IMR-90 (cell line): ENCODE measurements at regions not wholly inside any gene's neighbourhood (a gene's known extent, or its start where the extent isn't known, plus 50 kb on each side); places are given as distances from the start of the nearest gene placed in this dataset.

Source experiments
- ATAC-seq: fragments of 200-7000 bp; cut with Tn5 transposase; 2 replicates; pipeline ENCODE4 v1.9.1; 2020; ENCODE audit warnings: low read depth, mild to moderate bottlenecking, moderate library complexity
- BruUV-seq: library from RNA; stranded (reverse); fragments of 400-500 nt; replicated peaks from 2 replicates; lab custom pipeline; 2021; lab: Mats Ljungman, UMichigan
- CTCF ChIA-PET: fragments of 300-600 bp; formaldehyde crosslinking; extraction: SDS; loops from one replicate; lab custom pipeline; 2021; ENCODE audit warnings: antibody characterized with exemption; lab: Yijun Ruan, JAX
- POLR2A ChIA-PET: fragments of 300-600 bp; sonication (Branson Sonifier 250); formaldehyde crosslinking; loops from one replicate; lab custom pipeline; 2022; ENCODE audit warnings: antibody characterized with exemption; ENCODE audit not compliant: unreplicated experiment; lab: Charles Lee
- DNase-seq: peaks from one replicate; pipeline ENCODE4 v3.0.0; 2013
- H2AFZ ChIP-seq: replicated peaks from 2 replicates; pipeline ENCODE3; 2013; ENCODE audit warnings: low read length, mild to moderate bottlenecking; ENCODE audit not compliant: poor library complexity
- H2AK5ac ChIP-seq: 2 replicates; pipeline ENCODE4 v1.6.1; 2013; ENCODE audit warnings: low read depth, low read length, inconsistent platforms
- H2AK9ac ChIP-seq: replicated peaks from 2 replicates; pipeline ENCODE3; 2013; ENCODE audit warnings: mild to moderate bottlenecking, low read depth, low read length, moderate library complexity; ENCODE audit not compliant: poor library complexity
- H2BK120ac ChIP-seq: 2 replicates; pipeline ENCODE4 v1.6.1; 2013; ENCODE audit warnings: low read depth, low read length, inconsistent platforms
- H2BK15ac ChIP-seq: 3 replicates; pipeline ENCODE4 v1.6.1; 2013; ENCODE audit warnings: low read depth, low read length, inconsistent platforms
- H2BK20ac ChIP-seq: 2 replicates; pipeline ENCODE4 v1.6.1; 2013; ENCODE audit warnings: low read depth, mild to moderate bottlenecking, inconsistent platforms, low read length, moderate library complexity
- H2BK5ac ChIP-seq: 2 replicates; pipeline ENCODE4 v1.6.1; 2013; ENCODE audit warnings: mild to moderate bottlenecking, low read depth, low read length, inconsistent platforms; ENCODE audit not compliant: poor library complexity, severe bottlenecking
- H3K14ac ChIP-seq: replicated peaks from 2 replicates; pipeline ENCODE4 v1.6.1; 2013; ENCODE audit warnings: low read depth, low read length, inconsistent platforms
- H3K18ac ChIP-seq: 2 replicates; pipeline ENCODE4 v1.6.1; 2013; ENCODE audit warnings: low read depth, low read length, control low read depth
- H3K23ac ChIP-seq: 2 replicates; pipeline ENCODE4 v1.6.1; 2013; ENCODE audit warnings: low read depth, low read length, inconsistent platforms
- H3K27ac ChIP-seq: 2 replicates; pipeline ENCODE4 v1.5.1; 2013; ENCODE audit warnings: mild to moderate bottlenecking, control low read depth, low read length; ENCODE audit not compliant: insufficient read depth
- H3K27me3 ChIP-seq: 2 replicates; pipeline ENCODE4 v1.6.1; 2013; ENCODE audit warnings: low read length; ENCODE audit not compliant: control insufficient read depth, insufficient read depth
- H3K36me3 ChIP-seq: 2 replicates; pipeline ENCODE4 v1.6.1; 2013; ENCODE audit warnings: low read length, mixed read lengths; ENCODE audit not compliant: control insufficient read depth, insufficient read depth
- H3K4ac ChIP-seq: 2 replicates; pipeline ENCODE4 v1.6.1; 2013; ENCODE audit warnings: low read depth, low read length, inconsistent platforms
- H3K4me1 ChIP-seq: 2 replicates; pipeline ENCODE4 v1.6.1; 2013; ENCODE audit warnings: low read length, mixed read lengths; ENCODE audit not compliant: control insufficient read depth, insufficient read depth
- H3K4me2 ChIP-seq: 2 replicates; pipeline ENCODE4 v1.6.1; 2013; ENCODE audit warnings: low read depth, mild to moderate bottlenecking, control low read depth, low read length, moderate library complexity
- H3K4me3 ChIP-seq: 2 replicates; pipeline ENCODE4 v1.5.1; 2013; ENCODE audit warnings: low read depth, mild to moderate bottlenecking, control low read depth, low read length, moderate library complexity; ENCODE audit not compliant: insufficient read depth
- H3K56ac ChIP-seq: 2 replicates; pipeline ENCODE4 v1.6.1; 2013; ENCODE audit warnings: low read length, inconsistent platforms; ENCODE audit not compliant: insufficient read depth; ENCODE audit errors: extremely low read depth
- H3K79me1 ChIP-seq, 2 experiments: 2 replicates each; pipeline ENCODE4 v1.6.1; 2013; ENCODE audit warnings: low read length in 2 of 2, inconsistent platforms in 1 of 2, low read depth in 1 of 2
- H3K9ac ChIP-seq: 2 replicates; pipeline ENCODE4 v1.6.1; 2013; ENCODE audit warnings: low read depth, low read length, control low read depth
- H3K9me1 ChIP-seq: 2 replicates; pipeline ENCODE4 v1.6.1; 2013; ENCODE audit warnings: low read length, inconsistent platforms; ENCODE audit not compliant: insufficient read depth
- H3K9me3 ChIP-seq: 2 replicates; pipeline ENCODE4 v1.6.1; 2013; ENCODE audit warnings: low read length; ENCODE audit not compliant: control insufficient read depth, insufficient read depth
- H4K20me1 ChIP-seq: 2 replicates; pipeline ENCODE4 v1.6.1; 2013; ENCODE audit warnings: low read length, inconsistent platforms; ENCODE audit not compliant: insufficient read depth
- H4K5ac ChIP-seq: 2 replicates; pipeline ENCODE4 v1.6.1; 2013; ENCODE audit warnings: mild to moderate bottlenecking, low read depth, low read length, control low read depth
- H4K8ac ChIP-seq, 2 experiments: 2 replicates each; pipeline ENCODE4 v1.6.1; 2013; ENCODE audit warnings: low read depth in 2 of 2, low read length in 2 of 2, control low read depth in 1 of 2, inconsistent platforms in 1 of 2
- H4K91ac ChIP-seq: 2 replicates; pipeline ENCODE4 v1.6.1; 2013; ENCODE audit warnings: low read depth, low read length, inconsistent platforms; ENCODE audit not compliant: insufficient read depth
- CEBPB ChIP-seq: IDR thresholded peaks from 2 replicates; pipeline ENCODE4 v1.6.1; 2012; ENCODE audit warnings: low read depth, low read length, improper control_type of control experiment
- FOS ChIP-seq: fragments of 150-350 bp; IDR thresholded peaks from 2 replicates; pipeline ENCODE4 v1.6.1; 2016; ENCODE audit warnings: low read depth, low read length
- MAFK ChIP-seq: IDR thresholded peaks from 2 replicates; pipeline ENCODE4 v1.6.1; 2012; ENCODE audit warnings: low read depth, low read length, improper control_type of control experiment
- NFE2L2 ChIP-seq: fragments of 150-350 bp; IDR thresholded peaks from 2 replicates; pipeline ENCODE4 v1.6.1; 2016; ENCODE audit warnings: low read depth, mild to moderate bottlenecking, low read length
- POLR2A ChIP-seq: IDR thresholded peaks from 2 replicates; pipeline ENCODE4 v1.6.1; 2012; ENCODE audit warnings: mild to moderate bottlenecking, low read depth, low read length
- SMC3 ChIP-seq: fragments of 150-350 bp; IDR thresholded peaks from 2 replicates; pipeline ENCODE4 v1.6.1; 2016; ENCODE audit warnings: low read depth, mild to moderate bottlenecking, antibody characterized with exemption, low read length, moderate library complexity
- WGBS, 2 experiments: methylation state at CpG; one replicate each; pipeline versions ENCODE4 v1.1.5 to v1.1.7; 2013; ENCODE audit warnings: missing lambda C conversion rate in 2 of 2; ENCODE audit not compliant: insufficient read length in 1 of 2; ENCODE audit errors: extremely low coverage in 2 of 2; 5-methylcytosine and 5-hydroxymethylcytosine counted together
- dilution Hi-C: fragments of 300-500 bp; cut with HindIII; formaldehyde crosslinking; loops from one replicate; pipeline ENCODE4 v1.14.3; 2018; ENCODE audit warnings: low sequenced_read_pairs; ENCODE audit not compliant: unreplicated experiment
- in situ Hi-C: fragments of 300-500 bp; cut with MboI; formaldehyde crosslinking; loops from 3 replicates; pipeline ENCODE4 v1.14.3; 2019; ENCODE audit warnings: low sequenced_read_pairs, inconsistent platforms, mixed read lengths
- intact Hi-C: fragments of 100-400 bp; cut with micrococcal nuclease; formaldehyde crosslinking; loops from 2 replicates; pipeline ENCODE4 v1.10.0; 2022
- TF ChIP-seq, protein P1 (sequence below): fragments of 150-350 bp; IDR thresholded peaks from 2 replicates; pipeline ENCODE4 v1.6.1; 2017; ENCODE audit warnings: mild to moderate bottlenecking, antibody characterized with exemption, low read length, low read depth

DNA sequence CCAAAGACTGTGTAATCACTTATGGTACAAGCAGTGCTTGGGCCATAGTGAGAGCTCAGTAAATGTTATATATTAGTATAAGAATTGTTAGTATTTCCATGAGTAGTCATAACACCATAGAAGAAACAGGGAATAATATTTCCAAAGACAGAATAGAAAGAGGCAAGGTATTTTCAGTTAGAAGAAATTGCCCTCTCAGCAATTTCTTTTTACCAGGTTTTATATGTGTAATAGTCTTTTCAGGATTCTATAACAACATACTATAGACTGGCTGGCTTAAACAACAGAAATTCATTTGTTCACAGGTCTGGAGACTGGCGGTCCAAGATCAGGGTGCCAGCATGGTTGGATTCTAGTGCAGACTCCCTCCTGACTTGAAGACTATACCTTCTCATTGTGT is 485.7 kb downstream of the FOXO1 start:
- no peak overlapping the region for H4K91ac ChIP-seq
- H4K8ac ChIP-seq, result no peak overlapping the region
- H3K56ac ChIP-seq, result no peak overlapping the region
- no peaks in the 10 kb centered on the region for H3K36me3 ChIP-seq
- H3K9ac ChIP-seq, result no peak overlapping the region
- TF ChIP-seq, protein P1, sequence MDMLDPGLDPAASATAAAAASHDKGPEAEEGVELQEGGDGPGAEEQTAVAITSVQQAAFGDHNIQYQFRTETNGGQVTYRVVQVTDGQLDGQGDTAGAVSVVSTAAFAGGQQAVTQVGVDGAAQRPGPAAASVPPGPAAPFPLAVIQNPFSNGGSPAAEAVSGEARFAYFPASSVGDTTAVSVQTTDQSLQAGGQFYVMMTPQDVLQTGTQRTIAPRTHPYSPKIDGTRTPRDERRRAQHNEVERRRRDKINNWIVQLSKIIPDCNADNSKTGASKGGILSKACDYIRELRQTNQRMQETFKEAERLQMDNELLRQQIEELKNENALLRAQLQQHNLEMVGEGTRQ, result no peak
- TF ChIP-seq CEBPB, result no peak
- no peak for TF ChIP-seq FOS
- TF ChIP-seq POLR2A, result no peak
- no peak for TF ChIP-seq SMC3
- TF ChIP-seq NFE2L2, result no peak
- peak; percentile 87 for TF ChIP-seq MAFK
- no peaks in the 10 kb centered on the region for H3K79me1 ChIP-seq
- H3K4me1 ChIP-seq, result no peaks in the 10 kb centered on the region
- no peak overlapping the region for H3K4me3 ChIP-seq
- POLR2A ChIA-PET, result no interaction called here
- no peak overlapping the region for H3K4me2 ChIP-seq
- no TSS peak for BruUV-seq
- no peak overlapping the region for H3K23ac ChIP-seq
- no peak overlapping the region for H3K27ac ChIP-seq
- H3K9me1 ChIP-seq, result no peaks in the 10 kb centered on the region
- H3K27me3 ChIP-seq, result no peaks in the 10 kb centered on the region
- H2BK15ac ChIP-seq, result no peak overlapping the region
- no peak overlapping the region for H2AK9ac ChIP-seq
- dilution Hi-C loops, result no loop called here
- no peaks in the 10 kb centered on the region for H3K9me3 ChIP-seq
- H4K5ac ChIP-seq, result no peak overlapping the region
- no peak overlapping the region for H2BK5ac ChIP-seq
- in situ Hi-C loops, result no loop called here
- intact Hi-C loops, result no loop called here
- H2AFZ ChIP-seq, result no peak overlapping the region
- H3K4ac ChIP-seq, result no peak overlapping the region
- no peak overlapping the region for H3K18ac ChIP-seq
- H2AK5ac ChIP-seq, result no peak overlapping the region
- WGBS, 2 experiments, result no CpG with 5 or more reads among the region's 1 CpG
- no peak overlapping the region for H3K14ac ChIP-seq
- DNase-seq (no peak), ATAC-seq (no peak)
- H4K20me1 ChIP-seq, result no peaks in the 10 kb centered on the region
- CTCF ChIA-PET, result no interaction called here
- H2BK120ac ChIP-seq, result no peak overlapping the region
- no peak overlapping the region for H2BK20ac ChIP-seq
